PC-3 (cell line): ENCODE measurements at regions not wholly inside any gene's neighbourhood (a gene's known extent, or its start where the extent isn't known, plus 50 kb on each side); places are given as distances from the start of the nearest gene placed in this dataset.

Source experiments
- ATAC-seq: fragments of 200-7000 bp; cut with Tn5 transposase; 2 replicates; pipeline ENCODE4 v1.9.1; 2020; ENCODE audit warnings: mild to moderate bottlenecking, moderate library complexity
- BruUV-seq: library from RNA; stranded (reverse); fragments of 400-500 nt; replicated peaks from 2 replicates; lab custom pipeline; 2021; lab: Mats Ljungman, UMichigan
- CTCF ChIA-PET: fragments of 300-600 bp; sonication (Branson Sonifier 250); formaldehyde crosslinking; loops from one replicate; lab custom pipeline; 2022; ENCODE audit warnings: antibody characterized with exemption; lab: Charles Lee
- POLR2A ChIA-PET: fragments of 300-600 bp; sonication (Branson Sonifier 250); formaldehyde crosslinking; loops from one replicate; lab custom pipeline; 2022; ENCODE audit warnings: antibody characterized with exemption; ENCODE audit not compliant: unreplicated experiment; lab: Charles Lee
- DNase-seq: peaks from one replicate; pipeline ENCODE4 v3.0.0-alpha.2; 2015
- H2AFZ ChIP-seq: fragments of 300-600 bp; sonication (generic); 2 replicates; pipeline ENCODE4 v1.6.0; 2016; ENCODE audit warnings: antibody characterized with exemption, low read length
- H3F3A ChIP-seq: fragments of 300-600 bp; sonication (generic); one replicate; pipeline ENCODE4 v1.6.0; 2017; ENCODE audit warnings: antibody characterized with exemption, low read length, control low read depth, mild to moderate bottlenecking; ENCODE audit not compliant: unreplicated experiment
- H3K27ac ChIP-seq: fragments of 300-600 bp; sonication (generic); 2 replicates; pipeline ENCODE4 v1.5.1; 2016; ENCODE audit warnings: mild to moderate bottlenecking, low read length
- H3K27me3 ChIP-seq: fragments of 300-600 bp; sonication (generic); 2 replicates; pipeline ENCODE4 v1.6.1; 2016; ENCODE audit warnings: low read length, mixed read lengths
- H3K36me3 ChIP-seq: fragments of 300-600 bp; sonication (generic); 2 replicates; pipeline ENCODE4 v1.6.1; 2016; ENCODE audit warnings: low read depth, mixed run types, low read length, mixed read lengths
- H3K4me1 ChIP-seq: fragments of 300-600 bp; sonication (generic); 2 replicates; pipeline ENCODE4 v1.5.1; 2016; ENCODE audit warnings: low read length; ENCODE audit not compliant: insufficient read depth
- H3K4me2 ChIP-seq: fragments of 300-600 bp; sonication (generic); 2 replicates; pipeline ENCODE4 v1.6.0; 2016; ENCODE audit warnings: low read length
- H3K4me3 ChIP-seq: fragments of 300-600 bp; sonication (generic); 2 replicates; pipeline ENCODE4 v1.5.1; 2016; ENCODE audit warnings: mild to moderate bottlenecking, low read length, mixed read lengths
- H3K79me2 ChIP-seq: fragments of 300-600 bp; sonication (generic); 2 replicates; pipeline ENCODE4 v1.6.1; 2017; ENCODE audit warnings: low read length, mixed read lengths
- H3K9ac ChIP-seq: fragments of 300-600 bp; sonication (generic); 2 replicates; pipeline ENCODE4 v1.6.0; 2016; ENCODE audit warnings: mild to moderate bottlenecking, low read length
- H3K9me2 ChIP-seq: fragments of 300-600 bp; sonication (generic); replicated peaks from 2 replicates; pipeline ENCODE4 v1.6.1; 2016; ENCODE audit warnings: mixed run types, low read length, mixed read lengths
- H3K9me3 ChIP-seq: fragments of 300-600 bp; sonication (generic); 2 replicates; pipeline ENCODE4 v1.6.1; 2016; ENCODE audit warnings: low read length, mixed read lengths
- H4K20me1 ChIP-seq: fragments of 300-600 bp; sonication (generic); 2 replicates; pipeline ENCODE4 v1.6.1; 2016; ENCODE audit warnings: low read length, mixed read lengths
- CTCF ChIP-seq: fragments of 300-600 bp; sonication (generic); conservative IDR thresholded peaks from 2 replicates; pipeline ENCODE4 v1.5.1; 2017; ENCODE audit warnings: antibody characterized with exemption, low read depth, mild to moderate bottlenecking, low read length
- EZH2 ChIP-seq: fragments of 300-600 bp; sonication (generic); IDR thresholded peaks from one replicate; pipeline ENCODE4 v1.6.1; 2017; ENCODE audit warnings: antibody characterized with exemption, mild to moderate bottlenecking, low read length; ENCODE audit not compliant: unreplicated experiment
- EZH2phosphoT487 ChIP-seq: fragments of 300-600 bp; sonication (generic); IDR thresholded peaks from 2 replicates; pipeline ENCODE4 v1.6.1; 2018; ENCODE audit warnings: mild to moderate bottlenecking, antibody characterized with exemption, low read length, borderline replicate concordance
- intact Hi-C: fragments of 100-400 bp; cut with micrococcal nuclease; formaldehyde crosslinking; loops from 2 replicates; pipeline ENCODE4 v1.9.0; 2023

DNA sequence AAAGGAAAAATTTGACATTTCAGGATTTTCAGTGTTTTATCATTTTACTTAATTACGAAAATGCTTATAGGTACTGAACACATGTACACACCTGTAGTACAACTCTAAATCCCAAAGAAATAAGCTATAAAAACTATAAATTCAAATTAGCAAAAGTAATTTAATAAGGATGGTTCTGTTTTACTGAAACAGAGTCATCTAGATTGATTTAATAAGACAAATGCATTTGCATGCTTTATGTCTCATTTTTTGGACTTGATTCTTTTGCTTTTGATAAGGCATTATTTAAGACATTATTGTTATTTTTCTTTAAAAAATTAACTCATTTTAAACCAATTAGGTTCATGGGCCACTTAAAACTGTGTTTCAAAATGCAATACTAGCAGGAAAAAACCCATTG lies 201.2 kb downstream of the PIK3R1 start:
- H3F3A ChIP-seq = no peaks in the 10 kb centered on the region
- ATAC-seq (no peak), DNase-seq (no peak)
- POLR2A ChIA-PET = no interaction called here
- intact Hi-C loops = no loop called here
- H3K4me3 ChIP-seq = no peak overlapping the region
- H3K9me2 ChIP-seq = no peaks in the 10 kb centered on the region
- peaks cover 6% of the 10 kb centered on the region; the same call in 1 of the 2 replicates for H3K4me1 ChIP-seq
- CTCF ChIA-PET = no interaction called here
- no TSS peak for BruUV-seq
- H3K9ac ChIP-seq = no peak overlapping the region
- no peaks in the 10 kb centered on the region for H3K27me3 ChIP-seq
- H3K36me3 ChIP-seq = no peaks in the 10 kb centered on the region
- TF ChIP-seq EZH2phosphoT487 (no peak), EZH2 (no peak), CTCF (no peak)
- H3K27ac ChIP-seq = no peak overlapping the region
- no peaks in the 10 kb centered on the region for H3K79me2 ChIP-seq
- H2AFZ ChIP-seq = no peak overlapping the region
- no peak overlapping the region for H3K4me2 ChIP-seq
- H4K20me1 ChIP-seq = no peaks in the 10 kb centered on the region
- H3K9me3 ChIP-seq = no peaks in the 10 kb centered on the region

GRCh38 chr5:68418201-68418600 lies 202.6 kb downstream of the PIK3R1 start:
- Histone ChIP-seq H3K4me3 (no peak overlapping the region), H2AFZ (no peak overlapping the region), H3K27ac (no peak overlapping the region), H3F3A (no peaks in the 10 kb centered on the region), H3K9me2 (no peaks in the 10 kb centered on the region), H3K27me3 (no peaks in the 10 kb centered on the region), H3K79me2 (no peaks in the 10 kb centered on the region), H3K4me1 (peaks cover 6% of the 10 kb centered on the region; the same call in 1 of the 2 replicates), H3K36me3 (no peaks in the 10 kb centered on the region), H3K9ac (no peak overlapping the region), H3K9me3 (no peaks in the 10 kb centered on the region), H4K20me1 (no peaks in the 10 kb centered on the region), H3K4me2 (no peak overlapping the region)
- ChIA-PET POLR2A (no interaction called here), CTCF (no interaction called here)
- TF ChIP-seq EZH2phosphoT487 (no peak), EZH2 (no peak), CTCF (no peak)
- DNase-seq (no peak), ATAC-seq (no peak)
- no TSS peak for BruUV-seq
- intact Hi-C loops = no loop called here

DNA sequence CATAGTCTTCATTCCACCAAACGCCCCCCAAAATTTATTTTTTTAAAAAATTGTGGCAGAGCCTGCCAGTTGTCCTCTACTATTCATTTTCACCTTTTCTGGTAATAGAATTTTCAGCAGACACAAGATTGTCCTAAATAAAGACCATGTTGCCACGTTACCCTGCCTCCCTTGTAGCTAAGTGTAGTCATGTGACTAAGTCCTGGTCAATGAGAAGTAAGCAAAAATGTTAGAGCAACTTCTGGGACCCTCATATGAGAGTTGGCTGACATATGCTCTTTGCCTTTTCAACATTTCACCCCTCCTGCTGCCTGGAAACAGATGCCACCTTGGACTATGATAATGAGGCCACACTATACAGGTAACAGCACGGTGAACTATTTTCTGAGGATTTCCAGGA lies 203.1 kb downstream of the PIK3R1 start:
- ChIA-PET POLR2A (no interaction called here), CTCF (interaction anchor here (0.6 kb wide), 1 partner anchor 132 kb away, joined by 4 read pairs; no protein-coding TSS in a partner anchor)
- no peak for DNase-seq
- Histone ChIP-seq H3K79me2 (no peaks in the 10 kb centered on the region), H3K27ac (no peak overlapping the region), H3F3A (no peaks in the 10 kb centered on the region), H3K4me2 (no peak overlapping the region), H3K9ac (no peak overlapping the region), H3K36me3 (no peaks in the 10 kb centered on the region), H2AFZ (no peak overlapping the region), H4K20me1 (no peaks in the 10 kb centered on the region), H3K4me1 (peaks cover 6% of the 10 kb centered on the region; the same call in 1 of the 2 replicates), H3K9me3 (no peaks in the 10 kb centered on the region), H3K9me2 (no peaks in the 10 kb centered on the region), H3K4me3 (no peak overlapping the region), H3K27me3 (no peaks in the 10 kb centered on the region)
- no peak for TF ChIP-seq EZH2phosphoT487
- no peak for TF ChIP-seq CTCF
- TF ChIP-seq EZH2 = no peak
- intact Hi-C loops = no loop called here
- BruUV-seq = no TSS peak
- no peak for ATAC-seq
